Cardiac fibroblast (primary cell): ENCODE measurements at regions not wholly inside any gene's neighbourhood (a gene's known extent, or its start where the extent isn't known, plus 50 kb on each side); places are given as distances from the start of the nearest gene placed in this dataset.

Experiments used
- DNase-seq, 2 donors: peaks; one replicate each; pipeline versions ENCODE4 v3.0.0 to v3.0.0-alpha.2; 2010; ENCODE audit warnings: low read depth in 2 of 2
- H3K4me3 ChIP-seq, 2 donors: replicated peaks in 1 of 2; 1 replicate in 1 of 2; 2 replicates in 1 of 2; pipeline ENCODE4 v1.5.1; 2011; ENCODE audit warnings: low read depth in 2 of 2, low read length in 2 of 2, mild to moderate bottlenecking in 2 of 2, moderate library complexity in 1 of 2
- CTCF ChIP-seq: IDR thresholded peaks from one replicate; pipeline ENCODE4 v1.5.1; 2011; ENCODE audit warnings: low read depth, mild to moderate bottlenecking, low read length, inconsistent platforms

- DNase-seq: no peak
- no peak for TF ChIP-seq CTCF
- no peak overlapping the region for H3K4me3 ChIP-seq
Measured at GRCh38 chr14:30786701-30787100, 87.7 kb upstream of the COCH start.

DNA sequence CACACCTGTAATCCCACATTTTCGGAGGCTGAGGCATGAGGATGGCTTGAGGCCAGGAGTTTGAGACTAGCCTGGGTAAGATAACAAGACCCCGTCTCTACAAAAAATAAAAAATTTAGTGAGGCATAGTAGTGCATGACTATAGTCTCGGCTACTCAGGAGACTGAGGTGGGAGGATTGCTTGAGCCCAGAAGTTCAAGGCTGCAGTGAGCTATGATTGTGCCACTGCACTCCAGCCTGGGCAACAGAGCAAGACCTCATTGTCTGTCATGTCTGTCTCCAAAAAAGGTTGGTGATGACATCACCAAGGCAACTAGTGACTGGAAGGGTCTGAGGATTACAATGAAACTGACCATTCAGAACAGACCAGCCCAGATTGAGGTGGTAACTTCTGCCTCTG is 83.5 kb upstream of the COCH start:
- peak in 1 of 2 donors; percentile 13 for DNase-seq
- no peak for TF ChIP-seq CTCF
- no peak overlapping the region for H3K4me3 ChIP-seq

- DNase-seq: no peak
Measured at GRCh38 chr14:30791522-30792351, 82.6 kb upstream of the COCH start.

DNA sequence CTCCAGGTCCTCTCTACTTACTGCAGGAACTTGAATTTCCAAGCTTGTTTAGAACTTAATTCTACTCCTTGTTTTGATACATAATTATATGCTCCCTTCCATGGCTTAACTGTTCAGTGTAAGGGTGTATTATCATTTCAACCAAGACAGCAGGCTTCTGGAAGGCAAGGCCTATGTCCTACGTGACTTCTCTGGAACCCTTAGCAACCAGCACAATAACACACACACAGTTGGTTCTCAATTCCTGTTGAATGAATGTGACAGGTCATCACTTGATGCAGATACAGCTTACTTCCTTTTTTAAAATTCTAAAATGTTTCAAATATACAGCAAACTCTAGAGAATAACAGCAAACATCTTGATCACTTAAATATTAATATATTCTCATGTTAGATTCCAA is 77.7 kb upstream of the COCH start:
- TF ChIP-seq CTCF: no peak
- no peak for DNase-seq
- no peak overlapping the region for H3K4me3 ChIP-seq

More at GRCh38 chr14:30791522-30792351, 82.6 kb upstream of the COCH start:
- no peak overlapping the region for H3K4me3 ChIP-seq
- no peak for TF ChIP-seq CTCF

GRCh38 chr14:30798516-30798915 is 75.8 kb upstream of the COCH start:
- TF ChIP-seq CTCF: no peak
- no peak for DNase-seq
- no peak overlapping the region for H3K4me3 ChIP-seq

DNA sequence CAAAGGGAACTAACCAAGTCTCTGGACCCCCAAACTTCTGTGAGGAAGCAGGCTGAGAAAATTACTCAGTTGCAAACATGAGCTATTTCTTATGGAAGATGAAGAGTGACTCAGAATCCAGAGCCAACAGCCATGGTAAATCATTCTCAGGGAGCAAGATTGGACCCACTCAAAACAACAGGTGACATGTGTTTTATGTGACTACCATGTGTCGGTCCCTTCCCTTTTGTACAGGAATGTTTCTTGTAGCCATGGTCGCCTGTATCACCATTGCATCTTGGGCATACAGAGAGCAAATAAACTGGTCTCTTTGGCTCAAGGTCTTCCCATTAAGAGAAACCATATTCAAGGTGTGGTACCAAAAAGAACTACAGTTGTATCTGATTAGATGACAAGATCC is 75.4 kb upstream of the COCH start:
- H3K4me3 ChIP-seq: no peak overlapping the region
- TF ChIP-seq CTCF: no peak
- no peak for DNase-seq

DNA sequence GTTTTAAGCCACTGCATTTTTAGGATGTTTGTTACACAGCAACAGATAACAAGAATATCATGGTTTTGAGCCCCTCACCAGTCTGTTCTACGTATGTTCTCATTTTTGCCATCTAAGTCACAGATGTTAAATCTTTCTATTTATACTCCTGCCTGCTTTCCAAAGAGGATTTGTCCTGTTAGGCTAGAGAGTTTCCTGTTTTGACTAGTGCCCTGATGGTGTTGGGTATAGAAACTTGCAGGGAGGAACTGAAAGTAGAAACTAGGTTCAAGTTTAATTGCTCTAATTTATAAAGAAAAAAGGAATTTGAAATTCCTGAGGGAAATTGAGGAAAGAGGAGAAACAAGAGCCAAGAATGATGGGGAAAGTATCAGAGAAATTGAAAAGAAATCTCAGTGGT is 74.4 kb upstream of the COCH start:
- DNase-seq: no peak
- H3K4me3 ChIP-seq: no peak overlapping the region
- no peak for TF ChIP-seq CTCF
